ENCODE measurements at regions not wholly inside any gene's neighbourhood (a gene's known extent, or its start where the extent isn't known, plus 50 kb on each side); places are given as distances from the start of the nearest gene placed in this dataset.

- no peak for DNase-seq (ENCODE audit: low read depth in 1 of 2, low spot score in 1 of 2)
Measured at GRCh38 chr10:47225219-47225927, 74.6 kb upstream of the GDF10 start.

DNA sequence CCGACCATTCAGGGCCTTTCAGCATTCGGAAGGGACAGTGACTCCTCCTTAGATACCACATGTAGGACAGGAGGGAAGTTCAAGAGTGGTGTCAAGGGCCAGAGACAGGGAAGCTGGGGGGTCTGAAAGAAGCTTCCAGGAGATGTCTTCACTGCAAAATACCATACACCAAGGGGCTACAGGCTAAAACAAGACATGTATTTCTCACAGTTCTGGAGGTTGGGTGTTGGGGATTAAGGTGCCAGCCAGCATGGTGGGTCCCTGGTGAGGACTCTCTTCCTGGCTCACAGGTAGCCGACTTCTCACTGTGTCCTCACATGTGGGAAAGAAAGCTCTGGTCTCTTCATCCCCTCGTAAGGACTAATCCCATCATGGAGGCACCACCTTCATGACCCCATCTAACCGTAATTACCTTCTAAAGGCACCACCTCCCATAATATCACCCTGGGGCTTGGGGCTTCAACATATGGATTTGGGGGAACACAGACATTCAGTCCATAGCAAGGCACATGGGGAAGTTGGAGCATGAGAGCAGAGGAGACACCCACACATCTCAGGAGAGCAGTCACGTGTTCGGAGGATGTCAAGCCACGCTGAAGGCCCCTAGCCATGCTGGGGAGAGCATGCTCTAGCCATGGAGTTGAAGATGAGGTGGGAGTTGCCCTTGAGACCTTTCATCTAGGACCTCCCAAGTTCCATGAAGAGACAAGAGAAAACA, 73.9 kb upstream of the GDF10 start:
- DNase-seq (ENCODE audit: low read depth in 1 of 2, low spot score in 1 of 2), result no peak

- DNase-seq (ENCODE audit: low read depth in 1 of 2, low spot score in 1 of 2), result no peak
Measured at GRCh38 chr10:47230482-47230881, 69.5 kb upstream of the GDF10 start.

DNA sequence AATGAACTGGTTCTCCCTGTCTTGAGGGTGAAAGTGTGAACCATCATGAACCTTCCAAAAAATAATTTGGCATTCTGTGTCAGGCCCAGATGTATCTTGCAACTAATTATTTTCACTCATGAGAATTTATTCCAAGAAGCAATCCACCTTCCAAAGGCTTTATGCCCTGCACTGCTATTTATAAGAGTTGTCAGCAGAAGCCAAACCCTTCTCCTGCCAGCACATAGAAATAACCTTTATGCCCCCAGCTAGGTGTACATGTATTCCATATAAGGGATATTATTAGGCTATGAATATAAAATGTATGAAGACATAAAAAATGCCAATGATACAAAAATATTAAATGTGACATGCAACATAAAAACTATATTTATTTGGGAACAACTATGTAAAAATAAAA, 69.0 kb upstream of the GDF10 start:
- no peak for DNase-seq (ENCODE audit: low read depth in 1 of 2, low spot score in 1 of 2)

- DNase-seq (ENCODE audit: low read depth in 1 of 2, low spot score in 1 of 2), result no peak
Measured at GRCh38 chr10:47231414-47231813, 68.6 kb upstream of the GDF10 start.

DNA sequence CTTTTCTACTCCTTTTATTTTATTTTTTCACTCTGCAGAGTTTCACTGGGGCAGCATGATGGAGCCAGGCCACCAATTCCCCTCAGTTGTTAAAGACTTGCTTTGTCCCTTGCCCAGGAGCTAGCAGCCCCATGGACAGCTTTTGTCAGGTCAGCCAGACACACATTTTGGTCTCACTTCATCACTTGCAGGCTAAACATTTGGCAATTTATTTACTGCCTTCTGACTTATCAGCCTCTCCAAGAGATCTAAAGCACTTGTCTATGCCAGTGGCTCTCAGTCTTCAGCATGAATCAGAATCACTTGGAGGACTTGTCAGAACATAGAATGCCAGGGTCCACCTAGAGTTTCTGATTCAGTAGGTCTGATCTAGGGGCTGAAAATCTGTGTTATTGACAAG, 66.4 kb upstream of the GDF10 start:
- no peak for DNase-seq (ENCODE audit: low read depth in 1 of 2, low spot score in 1 of 2)

- DNase-seq (ENCODE audit: low read depth in 1 of 2, low spot score in 1 of 2), result no peak
Measured at GRCh38 chr10:47235484-47235883, 64.5 kb upstream of the GDF10 start.

DNA sequence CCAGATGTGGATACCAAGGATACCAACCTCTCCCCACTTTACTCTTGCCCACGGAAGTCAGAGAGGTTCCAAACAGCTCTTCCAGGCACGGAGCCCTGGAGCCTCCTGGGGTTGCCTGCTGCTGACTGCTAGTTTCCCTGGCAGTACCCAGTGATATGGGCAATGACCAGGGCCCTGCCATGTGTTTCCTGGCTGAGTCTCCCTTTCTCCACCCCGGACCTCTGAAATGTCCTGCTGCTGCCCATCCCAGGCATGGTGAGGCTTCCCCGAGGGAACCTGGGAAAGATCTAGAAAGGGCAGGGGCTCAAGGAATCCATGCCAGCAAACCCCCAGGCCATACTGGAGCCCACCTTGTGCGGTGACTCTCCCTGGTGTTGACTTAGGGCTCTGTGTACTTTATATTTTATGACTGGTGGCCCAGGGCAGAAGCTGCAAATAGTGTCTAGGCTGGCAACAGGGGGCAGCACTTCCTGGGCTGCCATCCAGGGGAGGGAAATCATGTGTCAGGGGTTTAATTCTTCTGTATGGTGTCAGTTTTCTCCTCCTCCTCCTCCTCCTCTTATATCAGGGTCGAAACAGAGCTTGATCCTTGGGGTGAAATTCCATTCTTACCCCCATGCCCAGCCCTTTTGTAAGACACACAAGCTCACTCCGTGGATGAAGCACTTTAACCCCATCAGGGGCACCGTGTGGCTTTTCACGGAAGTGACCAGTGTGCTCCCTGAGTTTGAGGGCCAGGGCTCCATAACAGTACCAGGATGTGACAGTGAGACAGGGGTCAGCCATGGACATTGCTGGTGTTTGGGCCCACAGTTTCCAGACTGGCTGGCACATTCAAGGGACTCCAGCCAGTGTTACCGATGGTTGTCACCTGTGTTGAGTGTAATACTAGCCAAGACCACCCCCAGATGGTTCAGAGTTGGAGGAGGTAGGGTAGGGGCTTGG, 62.4 kb upstream of the GDF10 start:
- no peak for DNase-seq (ENCODE audit: low read depth in 1 of 2, low spot score in 1 of 2)

DNA sequence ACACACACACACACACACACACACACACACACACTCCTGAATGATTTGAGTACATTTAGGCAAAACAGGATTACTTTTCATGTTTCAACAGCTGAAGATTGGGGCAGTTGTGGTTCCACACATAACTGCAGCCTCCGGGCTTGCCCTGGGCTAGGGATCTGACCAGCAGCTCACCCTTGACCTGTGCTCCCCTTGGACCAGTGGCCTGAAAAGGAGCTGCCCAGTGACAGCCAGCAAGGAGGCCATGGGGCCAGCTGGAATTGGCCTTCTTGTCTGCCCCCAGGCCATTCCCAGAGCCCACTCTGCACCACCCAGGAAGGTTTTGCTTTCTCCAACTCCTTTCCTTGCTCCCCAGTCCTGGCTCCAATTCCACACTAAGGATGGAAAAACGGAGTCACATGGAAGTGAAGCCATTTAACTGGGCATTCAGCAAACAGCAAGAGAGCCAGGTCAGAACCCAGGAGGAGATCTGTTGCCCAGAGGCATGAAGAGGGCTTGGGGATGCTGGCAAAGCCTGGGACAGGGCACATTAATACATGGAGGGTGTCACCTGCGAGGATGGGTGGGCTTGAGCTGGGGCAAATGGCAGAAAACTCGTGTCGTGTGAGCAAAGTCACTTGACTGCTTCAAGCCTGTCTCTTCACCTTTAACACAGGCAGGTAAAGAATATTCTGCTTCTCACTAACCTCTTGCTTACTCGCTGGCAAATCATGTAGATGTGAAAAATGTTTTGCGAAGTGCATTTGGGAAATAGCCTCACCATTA, 61.5 kb upstream of the GDF10 start:
- DNase-seq (ENCODE audit: low read depth in 1 of 2, low spot score in 1 of 2), result no peak

GRCh38 chr10:47239211-47239610, 60.8 kb upstream of the GDF10 start:
- DNase-seq (ENCODE audit: low read depth in 1 of 2, low spot score in 1 of 2), result no peak

- DNase-seq (ENCODE audit: low read depth in 1 of 2, low spot score in 1 of 2), result no peak
Measured at GRCh38 chr10:47240173-47240572, 59.8 kb upstream of the GDF10 start.

- DNase-seq (ENCODE audit: low read depth in 1 of 2, low spot score in 1 of 2), result no peak
Measured at GRCh38 chr10:47241256-47241655, 58.7 kb upstream of the GDF10 start.

DNA sequence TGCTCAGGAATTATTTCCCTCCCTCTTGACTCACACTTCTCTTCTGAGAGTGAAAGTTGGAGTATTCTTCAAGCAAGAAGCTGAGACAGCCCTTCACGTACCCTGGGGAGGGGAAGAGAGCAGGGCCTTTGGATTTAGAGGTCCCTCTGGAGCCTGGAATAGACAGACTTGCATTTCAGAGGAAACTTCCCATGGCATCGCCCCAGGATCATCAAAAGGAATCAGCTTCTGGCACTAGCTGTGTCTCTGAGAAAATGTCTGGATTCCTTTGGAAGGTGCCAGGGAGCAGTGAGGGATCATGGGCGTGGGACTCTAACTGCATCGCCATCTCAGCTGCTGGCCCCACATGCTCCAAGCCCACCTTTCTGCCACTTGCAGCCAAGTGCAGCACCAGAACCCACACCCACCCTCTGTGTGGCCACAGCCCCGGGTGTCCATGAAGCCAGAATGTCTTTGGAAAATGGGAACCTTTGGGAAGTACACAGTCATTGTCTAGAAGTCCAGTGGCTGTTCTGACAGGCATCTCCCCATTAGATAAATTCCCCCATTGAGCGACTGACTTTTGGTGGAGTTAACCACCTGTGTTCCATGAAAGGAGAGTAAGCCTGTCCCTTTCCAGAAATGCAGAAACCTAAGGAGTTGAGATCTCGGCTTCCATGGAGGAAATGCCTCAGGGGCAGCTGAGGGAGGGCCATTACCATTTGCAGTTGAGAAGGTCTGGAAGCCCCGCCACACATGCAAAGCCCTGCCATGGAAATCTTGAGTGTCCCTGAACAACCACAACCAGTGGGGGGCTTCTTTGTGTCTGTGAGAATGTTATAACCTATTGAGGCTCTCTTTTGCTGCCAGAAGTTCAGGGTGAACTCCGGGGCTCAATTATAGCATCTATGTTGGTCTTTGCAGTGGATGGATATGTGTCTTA, 57.8 kb upstream of the GDF10 start:
- DNase-seq (ENCODE audit: low read depth in 1 of 2, low spot score in 1 of 2), result no peak

- no peak for DNase-seq (ENCODE audit: low read depth in 1 of 2, low spot score in 1 of 2)
Measured at GRCh38 chr10:47243356-47243755, 56.6 kb upstream of the GDF10 start.

DNA sequence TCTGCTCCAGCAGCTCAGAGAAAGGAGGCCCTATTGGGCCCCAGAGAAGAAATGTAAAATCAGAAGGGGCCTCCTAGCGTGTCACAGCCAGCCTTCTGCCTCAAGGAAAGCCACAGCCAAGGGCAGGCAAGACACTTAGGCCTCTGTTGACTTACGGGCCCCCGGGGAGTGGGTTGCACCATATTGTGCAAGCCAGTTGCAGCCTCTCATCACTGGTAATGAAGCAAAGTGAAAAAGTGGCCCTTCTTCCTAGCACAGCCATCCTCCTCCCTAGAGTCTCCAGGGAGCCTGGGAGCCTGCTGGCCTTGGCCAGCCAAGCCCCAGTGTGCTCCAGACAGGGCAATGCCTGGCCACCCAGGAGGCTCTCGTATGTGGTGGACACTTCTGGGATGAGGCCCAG, 56.2 kb upstream of the GDF10 start:
- no peak for DNase-seq (ENCODE audit: low read depth in 1 of 2, low spot score in 1 of 2)

GRCh38 chr10:47244560-47245500, 55.2 kb upstream of the GDF10 start:
- no peak for DNase-seq (ENCODE audit: low read depth in 1 of 2, low spot score in 1 of 2)

DNA sequence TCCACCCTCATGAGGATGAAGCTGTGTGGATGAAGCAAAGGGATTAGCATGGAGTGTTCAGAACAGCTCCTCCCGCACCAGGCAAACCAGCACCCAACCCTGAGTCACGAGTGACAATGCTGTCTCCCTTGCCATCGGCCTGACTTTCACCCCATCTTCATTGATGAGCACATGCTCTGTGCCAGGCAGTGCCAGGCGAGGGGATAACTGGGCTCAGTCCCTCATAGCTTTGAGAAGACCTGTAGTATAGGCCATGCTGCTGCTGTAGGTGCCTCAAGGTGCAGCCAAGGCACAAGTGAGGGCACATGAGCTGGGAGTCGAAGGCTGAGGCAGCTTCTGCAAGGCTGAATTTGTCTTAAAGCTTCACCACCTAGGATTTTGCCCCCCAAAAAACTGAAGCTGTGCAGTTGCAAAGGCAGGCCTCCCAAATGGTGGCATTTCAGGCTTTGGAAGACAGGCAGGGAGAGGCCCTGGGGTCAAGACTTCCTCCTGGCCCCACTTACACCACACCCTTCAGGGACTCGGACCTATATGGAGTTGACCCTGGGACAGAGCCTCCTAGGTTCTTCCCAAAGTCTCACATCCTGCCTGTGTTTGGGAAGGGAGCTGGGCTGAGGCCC, 54.2 kb upstream of the GDF10 start:
- DNase-seq (ENCODE audit: low read depth in 1 of 2, low spot score in 1 of 2), result no peak

GRCh38 chr10:47246406-47247147, 53.4 kb upstream of the GDF10 start:
- DNase-seq (ENCODE audit: low read depth in 1 of 2, low spot score in 1 of 2), result no peak

All from stimulated activated CD4-positive, alpha-beta T cell treated with anti-CD3 and anti-CD28 coated beads, Interleukin-15, amount 100 ng/mL, for 1 hour (primary cell).